Fibroblast of lung (primary cell): ENCODE measurements at regions not wholly inside any gene's neighbourhood (a gene's known extent, or its start where the extent isn't known, plus 50 kb on each side); places are given as distances from the start of the nearest gene placed in this dataset.

Experiments used
- EZH2 ChIP-seq: IDR thresholded peaks from 2 replicates; pipeline ENCODE4 v1.5.1; 2012; ENCODE audit warnings: low read length, control low read depth, mild to moderate bottlenecking; ENCODE audit errors: missing control alignments
- TF ChIP-seq, protein P1 (sequence below), 2 donors: IDR thresholded peaks in 1 of 2; conservative IDR thresholded peaks in 1 of 2; 1 replicate in 1 of 2; 2 replicates in 1 of 2; pipeline ENCODE4 v1.5.1; 2011 to 2012; ENCODE audit warnings: low read length in 2 of 2, control low read depth in 1 of 2, inconsistent platforms in 1 of 2, low read depth in 1 of 2, mild to moderate bottlenecking in 1 of 2

GRCh38 chr22:49180683-49181024, 647.0 kb downstream of the BRD1 start:
- TF ChIP-seq, protein P1, sequence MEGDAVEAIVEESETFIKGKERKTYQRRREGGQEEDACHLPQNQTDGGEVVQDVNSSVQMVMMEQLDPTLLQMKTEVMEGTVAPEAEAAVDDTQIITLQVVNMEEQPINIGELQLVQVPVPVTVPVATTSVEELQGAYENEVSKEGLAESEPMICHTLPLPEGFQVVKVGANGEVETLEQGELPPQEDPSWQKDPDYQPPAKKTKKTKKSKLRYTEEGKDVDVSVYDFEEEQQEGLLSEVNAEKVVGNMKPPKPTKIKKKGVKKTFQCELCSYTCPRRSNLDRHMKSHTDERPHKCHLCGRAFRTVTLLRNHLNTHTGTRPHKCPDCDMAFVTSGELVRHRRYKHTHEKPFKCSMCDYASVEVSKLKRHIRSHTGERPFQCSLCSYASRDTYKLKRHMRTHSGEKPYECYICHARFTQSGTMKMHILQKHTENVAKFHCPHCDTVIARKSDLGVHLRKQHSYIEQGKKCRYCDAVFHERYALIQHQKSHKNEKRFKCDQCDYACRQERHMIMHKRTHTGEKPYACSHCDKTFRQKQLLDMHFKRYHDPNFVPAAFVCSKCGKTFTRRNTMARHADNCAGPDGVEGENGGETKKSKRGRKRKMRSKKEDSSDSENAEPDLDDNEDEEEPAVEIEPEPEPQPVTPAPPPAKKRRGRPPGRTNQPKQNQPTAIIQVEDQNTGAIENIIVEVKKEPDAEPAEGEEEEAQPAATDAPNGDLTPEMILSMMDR (conservative IDR thresholded peaks at IDR 0.05 in 1 of 2, IDR thresholded peaks at IDR 0.05 in 1 of 2; ENCODE audit: low read depth in 1 of 2, low read length in 2 of 2), result no peak
- no peak for TF ChIP-seq EZH2
